ENCODE measurements at regions not wholly inside any gene's neighbourhood (a gene's known extent, or its start where the extent isn't known, plus 50 kb on each side); places are given as distances from the start of the nearest gene placed in this dataset.

DNA sequence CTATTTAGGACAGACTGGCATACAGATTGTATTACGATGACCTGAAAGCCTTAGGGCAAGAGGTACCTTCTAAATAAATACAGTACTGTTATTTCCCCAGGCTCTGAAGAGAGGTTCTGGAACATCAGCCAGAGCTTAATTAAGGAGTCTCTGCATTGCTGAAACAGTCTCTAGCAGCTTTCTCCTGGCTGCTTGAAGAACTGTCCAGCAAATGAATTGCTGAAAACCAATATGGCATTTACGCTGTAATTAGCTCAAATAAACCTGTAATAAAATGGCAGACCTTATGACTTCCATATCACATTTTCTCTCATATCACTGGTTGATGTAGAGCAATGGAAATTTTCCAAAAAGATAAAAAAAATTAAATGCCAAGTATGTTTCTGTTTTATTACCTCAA is 636.3 kb downstream of the GABRG2 start:
- Histone ChIP-seq H3K23ac (ENCODE audit: low read depth, low read length) (no peak overlapping the region), H2BK120ac (ENCODE audit: low read depth, low read length) (no peak overlapping the region), H3K4me3 (ENCODE audit: insufficient read depth, low read depth, low read length) (no peak overlapping the region), H2BK5ac (ENCODE audit: low read depth, low read length, poor library complexity, severe bottlenecking) (no peak overlapping the region), H3K27me3 (ENCODE audit: control insufficient read depth, insufficient read depth, low read length) (no peaks in the 10 kb centered on the region), H4K5ac (ENCODE audit: low read depth, low read length) (no peak overlapping the region), H4K91ac (ENCODE audit: insufficient read depth, low read depth, low read length) (no peak overlapping the region), H3K27ac (ENCODE audit: insufficient read depth, low read length) (no peak overlapping the region), H3K14ac (replicated peaks; ENCODE audit: low read depth, low read length) (no peak overlapping the region), H3K4me1 (ENCODE audit: control insufficient read depth, insufficient read depth, low read length) (no peaks in the 10 kb centered on the region), H3K9ac (ENCODE audit: low read depth, low read length) (no peak overlapping the region), H4K8ac (ENCODE audit: low read depth in 2 of 2, low read length in 2 of 2) (no peak overlapping the region), H2AK9ac (replicated peaks; ENCODE audit: low read depth, low read length, poor library complexity) (no peak overlapping the region), H3K79me1 (ENCODE audit: low read depth in 1 of 2, low read length in 2 of 2) (no peaks in the 10 kb centered on the region), H3K4me2 (ENCODE audit: low read depth, low read length) (no peak overlapping the region), H3K56ac (ENCODE audit: extremely low read depth, insufficient read depth, low read length) (no peak overlapping the region), H2BK15ac (ENCODE audit: low read depth, low read length) (no peak overlapping the region), H2AFZ (replicated peaks; ENCODE audit: low read length, poor library complexity) (no peak overlapping the region), H3K9me1 (ENCODE audit: insufficient read depth, low read length) (no peaks in the 10 kb centered on the region), H3K4ac (ENCODE audit: low read depth, low read length) (no peak overlapping the region), H2AK5ac (ENCODE audit: low read depth, low read length) (no peak overlapping the region), H3K36me3 (ENCODE audit: control insufficient read depth, insufficient read depth, low read length) (no peaks in the 10 kb centered on the region), H3K9me3 (ENCODE audit: control insufficient read depth, insufficient read depth, low read length) (no peaks in the 10 kb centered on the region), H2BK20ac (ENCODE audit: low read depth, low read length) (no peak overlapping the region), H4K20me1 (ENCODE audit: insufficient read depth, low read length) (no peaks in the 10 kb centered on the region), H3K18ac (ENCODE audit: low read depth, low read length) (no peak overlapping the region)
- WGBS, 2 experiments (ENCODE audit: extremely low coverage in 2 of 2, insufficient read length in 1 of 2) = no CpG with 5 or more reads among the region's 2 CpGs
- intact Hi-C loops (cut with micrococcal nuclease) = no loop called here
- CTCF ChIA-PET = no interaction called here
- no TSS peak for BruUV-seq (replicated peaks)
- TF ChIP-seq NFE2L2 (IDR thresholded peaks at IDR 0.05; ENCODE audit: low read depth, low read length) = no peak
- TF ChIP-seq POLR2A (IDR thresholded peaks at IDR 0.05; ENCODE audit: low read depth, low read length) = no peak
- no peak for TF ChIP-seq BHLHE40 (IDR thresholded peaks at IDR 0.05; ENCODE audit: low read depth, low read length)
- TF ChIP-seq MAZ (IDR thresholded peaks at IDR 0.05; ENCODE audit: borderline replicate concordance, low read depth, low read length) = no peak
- no peak for TF ChIP-seq SMC3 (IDR thresholded peaks at IDR 0.05; ENCODE audit: low read depth, low read length)
- TF ChIP-seq CHD1 (IDR thresholded peaks at IDR 0.05; ENCODE audit: low read depth, low read length) = no peak
- no peak for TF ChIP-seq RFX5 (IDR thresholded peaks at IDR 0.05; ENCODE audit: low read depth, low read length)
- no peak for TF ChIP-seq MXI1 (IDR thresholded peaks at IDR 0.05; ENCODE audit: borderline replicate concordance, low read depth, low read length)
- no peak for TF ChIP-seq RAD21 (IDR thresholded peaks at IDR 0.05; ENCODE audit: low read length)
- TF ChIP-seq, protein P1, sequence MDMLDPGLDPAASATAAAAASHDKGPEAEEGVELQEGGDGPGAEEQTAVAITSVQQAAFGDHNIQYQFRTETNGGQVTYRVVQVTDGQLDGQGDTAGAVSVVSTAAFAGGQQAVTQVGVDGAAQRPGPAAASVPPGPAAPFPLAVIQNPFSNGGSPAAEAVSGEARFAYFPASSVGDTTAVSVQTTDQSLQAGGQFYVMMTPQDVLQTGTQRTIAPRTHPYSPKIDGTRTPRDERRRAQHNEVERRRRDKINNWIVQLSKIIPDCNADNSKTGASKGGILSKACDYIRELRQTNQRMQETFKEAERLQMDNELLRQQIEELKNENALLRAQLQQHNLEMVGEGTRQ (IDR thresholded peaks at IDR 0.05; ENCODE audit: low read depth, low read length) = no peak
- no peak for TF ChIP-seq RCOR1 (IDR thresholded peaks at IDR 0.05; ENCODE audit: insufficient replicate concordance, low read length)
- TF ChIP-seq MAFK (IDR thresholded peaks at IDR 0.05; ENCODE audit: low read depth, low read length) = no peak
- TF ChIP-seq FOS (IDR thresholded peaks at IDR 0.05; ENCODE audit: low read depth, low read length) = no peak
- no peak for TF ChIP-seq CEBPB (IDR thresholded peaks at IDR 0.05; ENCODE audit: low read depth, low read length)
- TF ChIP-seq, protein P2, sequence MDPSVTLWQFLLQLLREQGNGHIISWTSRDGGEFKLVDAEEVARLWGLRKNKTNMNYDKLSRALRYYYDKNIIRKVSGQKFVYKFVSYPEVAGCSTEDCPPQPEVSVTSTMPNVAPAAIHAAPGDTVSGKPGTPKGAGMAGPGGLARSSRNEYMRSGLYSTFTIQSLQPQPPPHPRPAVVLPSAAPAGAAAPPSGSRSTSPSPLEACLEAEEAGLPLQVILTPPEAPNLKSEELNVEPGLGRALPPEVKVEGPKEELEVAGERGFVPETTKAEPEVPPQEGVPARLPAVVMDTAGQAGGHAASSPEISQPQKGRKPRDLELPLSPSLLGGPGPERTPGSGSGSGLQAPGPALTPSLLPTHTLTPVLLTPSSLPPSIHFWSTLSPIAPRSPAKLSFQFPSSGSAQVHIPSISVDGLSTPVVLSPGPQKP (IDR thresholded peaks at IDR 0.05; ENCODE audit: borderline replicate concordance, low read depth, low read length) = no peak
- TF ChIP-seq, protein P3, sequence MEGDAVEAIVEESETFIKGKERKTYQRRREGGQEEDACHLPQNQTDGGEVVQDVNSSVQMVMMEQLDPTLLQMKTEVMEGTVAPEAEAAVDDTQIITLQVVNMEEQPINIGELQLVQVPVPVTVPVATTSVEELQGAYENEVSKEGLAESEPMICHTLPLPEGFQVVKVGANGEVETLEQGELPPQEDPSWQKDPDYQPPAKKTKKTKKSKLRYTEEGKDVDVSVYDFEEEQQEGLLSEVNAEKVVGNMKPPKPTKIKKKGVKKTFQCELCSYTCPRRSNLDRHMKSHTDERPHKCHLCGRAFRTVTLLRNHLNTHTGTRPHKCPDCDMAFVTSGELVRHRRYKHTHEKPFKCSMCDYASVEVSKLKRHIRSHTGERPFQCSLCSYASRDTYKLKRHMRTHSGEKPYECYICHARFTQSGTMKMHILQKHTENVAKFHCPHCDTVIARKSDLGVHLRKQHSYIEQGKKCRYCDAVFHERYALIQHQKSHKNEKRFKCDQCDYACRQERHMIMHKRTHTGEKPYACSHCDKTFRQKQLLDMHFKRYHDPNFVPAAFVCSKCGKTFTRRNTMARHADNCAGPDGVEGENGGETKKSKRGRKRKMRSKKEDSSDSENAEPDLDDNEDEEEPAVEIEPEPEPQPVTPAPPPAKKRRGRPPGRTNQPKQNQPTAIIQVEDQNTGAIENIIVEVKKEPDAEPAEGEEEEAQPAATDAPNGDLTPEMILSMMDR (conservative IDR thresholded peaks at IDR 0.05; ENCODE audit: low read depth, low read length) = no peak
- in situ Hi-C loops (cut with MboI; ENCODE audit: low sequenced_read_pairs) = no loop called here
- dilution Hi-C loops (cut with HindIII; ENCODE audit: low sequenced_read_pairs, unreplicated experiment) = no loop called here
- POLR2A ChIA-PET (ENCODE audit: unreplicated experiment) = no interaction called here
- no peak for ATAC-seq (ENCODE audit: low read depth)
- DNase-seq = no peak

Measured in IMR-90 (cell line).